HL-60 (cell line): ENCODE measurements at regions not wholly inside any gene's neighbourhood (a gene's known extent, or its start where the extent isn't known, plus 50 kb on each side); places are given as distances from the start of the nearest gene placed in this dataset.

Source experiments
- POLR2AphosphoS5 ChIP-seq: IDR thresholded peaks from 2 replicates; pipeline ENCODE4 v1.6.1; 2012; ENCODE audit warnings: low read depth
- TF ChIP-seq, protein P1 (sequence below): IDR thresholded peaks from one replicate; pipeline ENCODE4 v1.5.1; 2011; ENCODE audit warnings: low read length, control low read depth, inconsistent platforms; ENCODE audit not compliant: insufficient read depth

DNA sequence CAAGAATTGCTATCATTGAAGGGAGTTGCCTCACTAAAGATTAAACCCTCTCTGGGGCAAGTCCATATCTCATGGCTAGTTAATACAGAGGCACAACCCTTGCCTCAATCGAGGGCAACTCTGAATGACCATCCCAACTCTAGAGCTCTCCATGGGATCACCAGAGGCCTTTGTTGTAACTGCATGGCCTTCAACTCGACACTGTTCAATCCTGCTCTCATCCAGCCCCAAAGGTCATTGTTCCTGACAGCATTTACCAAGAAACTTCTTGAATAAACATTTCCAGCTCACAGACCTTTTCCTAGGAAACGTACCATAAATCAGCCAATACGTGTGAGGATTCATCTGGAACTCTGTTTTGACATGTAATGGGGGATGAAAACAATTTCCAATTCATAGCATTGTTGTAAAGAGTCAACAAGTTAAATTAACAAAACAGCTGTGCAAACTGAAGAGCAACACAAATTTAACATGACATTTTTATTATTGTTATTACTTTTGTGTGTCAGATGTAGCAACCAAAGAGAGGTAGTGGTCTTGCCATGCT lies 452.7 kb downstream of the SUCLA2 start:
- TF ChIP-seq, protein P1, sequence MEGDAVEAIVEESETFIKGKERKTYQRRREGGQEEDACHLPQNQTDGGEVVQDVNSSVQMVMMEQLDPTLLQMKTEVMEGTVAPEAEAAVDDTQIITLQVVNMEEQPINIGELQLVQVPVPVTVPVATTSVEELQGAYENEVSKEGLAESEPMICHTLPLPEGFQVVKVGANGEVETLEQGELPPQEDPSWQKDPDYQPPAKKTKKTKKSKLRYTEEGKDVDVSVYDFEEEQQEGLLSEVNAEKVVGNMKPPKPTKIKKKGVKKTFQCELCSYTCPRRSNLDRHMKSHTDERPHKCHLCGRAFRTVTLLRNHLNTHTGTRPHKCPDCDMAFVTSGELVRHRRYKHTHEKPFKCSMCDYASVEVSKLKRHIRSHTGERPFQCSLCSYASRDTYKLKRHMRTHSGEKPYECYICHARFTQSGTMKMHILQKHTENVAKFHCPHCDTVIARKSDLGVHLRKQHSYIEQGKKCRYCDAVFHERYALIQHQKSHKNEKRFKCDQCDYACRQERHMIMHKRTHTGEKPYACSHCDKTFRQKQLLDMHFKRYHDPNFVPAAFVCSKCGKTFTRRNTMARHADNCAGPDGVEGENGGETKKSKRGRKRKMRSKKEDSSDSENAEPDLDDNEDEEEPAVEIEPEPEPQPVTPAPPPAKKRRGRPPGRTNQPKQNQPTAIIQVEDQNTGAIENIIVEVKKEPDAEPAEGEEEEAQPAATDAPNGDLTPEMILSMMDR = no peak
- TF ChIP-seq POLR2AphosphoS5 = no peak
